Trophoblast cell (in vitro differentiated cells and primary cell): ENCODE measurements at regions not wholly inside any gene's neighbourhood (a gene's known extent, or its start where the extent isn't known, plus 50 kb on each side); places are given as distances from the start of the nearest gene placed in this dataset.
A peak's percentile ranks its signal among the peaks of the same experiment; 100 is the strongest.

ENCODE experiments used
- DNase-seq, 2 donors: peaks; one replicate each; pipeline ENCODE4 v3.0.0-alpha.2; 2016
- H2AFZ ChIP-seq: 2 replicates; pipeline ENCODE4 v1.6.1; 2013; ENCODE audit warnings: low read length, moderate library complexity, mild to moderate bottlenecking; ENCODE audit not compliant: insufficient read depth, poor library complexity
- H2AK5ac ChIP-seq: 2 replicates; pipeline ENCODE4 v1.6.1; 2013; ENCODE audit warnings: mild to moderate bottlenecking, low read length
- H2BK120ac ChIP-seq: 2 replicates; pipeline ENCODE4 v1.6.1; 2013; ENCODE audit warnings: low read length, mild to moderate bottlenecking, moderate library complexity; ENCODE audit not compliant: insufficient read depth, poor library complexity
- H2BK12ac ChIP-seq: 2 replicates; pipeline ENCODE4 v1.6.1; 2013; ENCODE audit warnings: mild to moderate bottlenecking, low read length, moderate library complexity
- H2BK5ac ChIP-seq: 2 replicates; pipeline ENCODE4 v1.6.1; 2013; ENCODE audit warnings: low read length, low read depth, moderate library complexity, mild to moderate bottlenecking; ENCODE audit not compliant: poor library complexity
- H3K14ac ChIP-seq: 2 replicates; pipeline ENCODE4 v1.6.1; 2013; ENCODE audit warnings: mild to moderate bottlenecking, low read length
- H3K18ac ChIP-seq: 2 replicates; pipeline ENCODE4 v1.6.1; 2013; ENCODE audit warnings: mild to moderate bottlenecking, low read length
- H3K23ac ChIP-seq: 2 replicates; pipeline ENCODE4 v1.6.1; 2013; ENCODE audit warnings: low read length
- H3K27ac ChIP-seq: 2 replicates; pipeline ENCODE4 v1.5.1; 2013; ENCODE audit warnings: low read depth, mild to moderate bottlenecking, inconsistent platforms, low read length, moderate library complexity
- H3K27me3 ChIP-seq: 2 replicates; pipeline ENCODE4 v1.6.1; 2013; ENCODE audit warnings: inconsistent platforms, mild to moderate bottlenecking, low read length, moderate library complexity; ENCODE audit not compliant: insufficient read depth
- H3K36me3 ChIP-seq, 2 experiments: 1 replicate in 1 of 2; 2 replicates in 1 of 2; pipeline ENCODE4 v1.6.1; 2013; ENCODE audit warnings: low read length in 2 of 2, mild to moderate bottlenecking in 2 of 2, moderate library complexity in 1 of 2; ENCODE audit not compliant: insufficient read depth in 2 of 2, control insufficient read depth in 1 of 2
- H3K4ac ChIP-seq: 2 replicates; pipeline ENCODE4 v1.6.1; 2013; ENCODE audit warnings: low read depth, mild to moderate bottlenecking, low read length, moderate library complexity
- H3K4me1 ChIP-seq, 2 experiments: 1 replicate in 1 of 2; 2 replicates in 1 of 2; pipeline ENCODE4 v1.6.1; 2013; ENCODE audit warnings: low read length in 2 of 2, mild to moderate bottlenecking in 2 of 2, moderate library complexity in 1 of 2; ENCODE audit not compliant: insufficient read depth in 2 of 2, control insufficient read depth in 1 of 2
- H3K4me2 ChIP-seq: 2 replicates; pipeline ENCODE4 v1.6.1; 2013; ENCODE audit warnings: inconsistent platforms, mild to moderate bottlenecking, low read length, moderate library complexity
- H3K4me3 ChIP-seq: 2 replicates; pipeline ENCODE4 v1.5.1; 2013; ENCODE audit warnings: mild to moderate bottlenecking, low read depth, low read length, inconsistent platforms
- H3K79me1 ChIP-seq: one replicate; pipeline ENCODE4 v1.6.1; 2013; ENCODE audit warnings: low read length
- H3K79me2 ChIP-seq: 2 replicates; pipeline ENCODE4 v1.6.1; 2013; ENCODE audit warnings: low read length, mild to moderate bottlenecking; ENCODE audit not compliant: control insufficient read depth, insufficient read depth, poor library complexity
- H3K9ac ChIP-seq: 2 replicates; pipeline ENCODE4 v1.6.1; 2013; ENCODE audit warnings: mild to moderate bottlenecking, low read length
- H3K9me3 ChIP-seq: 2 replicates; pipeline ENCODE4 v1.6.1; 2013; ENCODE audit warnings: low read depth, mild to moderate bottlenecking, control low read depth, inconsistent platforms, low read length; ENCODE audit not compliant: insufficient read depth
- H4K12ac ChIP-seq: 2 replicates; pipeline ENCODE4 v1.6.1; 2013; ENCODE audit warnings: low read depth, mild to moderate bottlenecking, low read length, moderate library complexity
- H4K8ac ChIP-seq: 2 replicates; pipeline ENCODE4 v1.6.1; 2013; ENCODE audit warnings: low read depth, mild to moderate bottlenecking, low read length, moderate library complexity
- H4K91ac ChIP-seq: one replicate; pipeline ENCODE4 v1.6.1; 2013; ENCODE audit warnings: low read depth, mild to moderate bottlenecking, low read length, moderate library complexity
- WGBS: extraction: QIAGEN DNeasy Blood & Tissue Kit; methylation state at CpG from one replicate; pipeline ENCODE4 v1.1.7; 2013; ENCODE audit warnings: missing lambda C conversion rate; ENCODE audit not compliant: insufficient read length, insufficient coverage; ENCODE audit errors: extremely low coverage; 5-methylcytosine and 5-hydroxymethylcytosine counted together

GRCh38 chr6:140758169-140758877 lies 1374.4 kb upstream of the GJE1 start:
- WGBS: no CpG with 5 or more reads among the region's 3 CpGs

GRCh38 chr6:140752234-140752633 lies 1377.8 kb upstream of the CITED2 start:
- Histone ChIP-seq H4K8ac (no peak overlapping the region), H3K9me3 (peaks cover 4% of the 10 kb centered on the region), H3K79me1 (no peaks in the 10 kb centered on the region), H3K79me2 (no peaks in the 10 kb centered on the region), H3K9ac (no peak overlapping the region), H3K4ac (no peak overlapping the region), H3K36me3 (no peaks in the 10 kb centered on the region), H3K4me3 (no peak overlapping the region), H2BK5ac (no peak overlapping the region), H4K91ac (no peak overlapping the region), H2BK120ac (no peak overlapping the region), H3K23ac (no peak overlapping the region), H3K4me2 (no peak overlapping the region), H3K14ac (no peak overlapping the region), H4K12ac (no peak overlapping the region), H2BK12ac (no peak overlapping the region), H3K27ac (no peak overlapping the region), H2AFZ (no peak overlapping the region), H2AK5ac (no peak overlapping the region), H3K27me3 (no peaks in the 10 kb centered on the region), H3K4me1 (no peaks in the 10 kb centered on the region), H3K18ac (no peak overlapping the region)
- no peak for DNase-seq
- WGBS: no CpG with 5 or more reads among the region's 1 CpG

More at GRCh38 chr6:140758169-140758877, 1374.4 kb upstream of the GJE1 start:
- H3K9ac ChIP-seq: no peak overlapping the region
- peaks cover 0 to 1% of the 10 kb centered on the region in 2 experiments for H3K36me3 ChIP-seq
- H3K4me2 ChIP-seq: no peak overlapping the region
- no peak overlapping the region for H2AK5ac ChIP-seq
- no peak overlapping the region for H4K8ac ChIP-seq
- no peak for DNase-seq
- H3K4me3 ChIP-seq: no peak overlapping the region
- no peak overlapping the region for H3K27ac ChIP-seq
- no peaks in the 10 kb centered on the region for H3K4me1 ChIP-seq
- no peak overlapping the region for H3K14ac ChIP-seq
- no peaks in the 10 kb centered on the region for H3K79me1 ChIP-seq
- H4K12ac ChIP-seq: no peak overlapping the region
- H4K91ac ChIP-seq: no peak overlapping the region
- no peak overlapping the region for H2BK12ac ChIP-seq
- H3K79me2 ChIP-seq: no peaks in the 10 kb centered on the region
- no peak overlapping the region for H2AFZ ChIP-seq
- no peaks in the 10 kb centered on the region for H3K9me3 ChIP-seq
- H3K27me3 ChIP-seq: no peaks in the 10 kb centered on the region
- no peak overlapping the region for H2BK120ac ChIP-seq
- no peak overlapping the region for H2BK5ac ChIP-seq
- H3K23ac ChIP-seq: no peak overlapping the region
- H3K4ac ChIP-seq: no peak overlapping the region
- no peak overlapping the region for H3K18ac ChIP-seq

- Histone ChIP-seq H3K4ac (no peak overlapping the region), H2BK12ac (no peak overlapping the region), H3K79me2 (no peaks in the 10 kb centered on the region), H3K27me3 (no peaks in the 10 kb centered on the region), H3K79me1 (no peaks in the 10 kb centered on the region), H3K4me2 (no peak overlapping the region), H3K23ac (no peak overlapping the region), H3K18ac (no peak overlapping the region), H2AK5ac (no peak overlapping the region), H3K4me3 (no peak overlapping the region), H4K8ac (no peak overlapping the region), H2AFZ (no peak overlapping the region), H4K91ac (no peak overlapping the region), H3K9ac (no peak overlapping the region), H3K9me3 (peaks cover 8% of the 10 kb centered on the region), H2BK5ac (no peak overlapping the region), H4K12ac (no peak overlapping the region), H3K14ac (no peak overlapping the region), H3K36me3 (no peaks in the 10 kb centered on the region), H3K27ac (no peak overlapping the region), H2BK120ac (no peak overlapping the region), H3K4me1 (no peaks in the 10 kb centered on the region)
- no peak for DNase-seq
- no CpG with 5 or more reads among the region's 2 CpGs for WGBS
Measured at GRCh38 chr6:140747114-140747513, 1372.7 kb upstream of the CITED2 start.

- WGBS: no CpG with 5 or more reads among the region's 2 CpGs
- H3K18ac ChIP-seq: no peak overlapping the region
- no peaks in the 10 kb centered on the region for H3K36me3 ChIP-seq
Measured at GRCh38 chr6:140744659-140745320, 1370.3 kb upstream of the CITED2 start.

More at GRCh38 chr6:140744659-140745320, 1370.3 kb upstream of the CITED2 start:
- no peaks in the 10 kb centered on the region for H3K79me1 ChIP-seq
- no peak overlapping the region for H2BK12ac ChIP-seq
- no peak overlapping the region for H3K4me3 ChIP-seq
- H2BK5ac ChIP-seq: no peak overlapping the region
- no peak overlapping the region for H3K4ac ChIP-seq
- H4K91ac ChIP-seq: no peak overlapping the region
- H3K27ac ChIP-seq: no peak overlapping the region
- no peak overlapping the region for H3K4me2 ChIP-seq
- H3K14ac ChIP-seq: no peak overlapping the region
- no peak overlapping the region for H3K23ac ChIP-seq
- peak in 1 of 2 donors; percentile 19 for DNase-seq
- H4K12ac ChIP-seq: no peak overlapping the region
- H2AFZ ChIP-seq: no peak overlapping the region
- H2BK120ac ChIP-seq: no peak overlapping the region
- no peak overlapping the region for H3K9ac ChIP-seq
- no peak overlapping the region for H2AK5ac ChIP-seq
- H4K8ac ChIP-seq: no peak overlapping the region
- no peaks in the 10 kb centered on the region for H3K4me1 ChIP-seq
- H3K79me2 ChIP-seq: no peaks in the 10 kb centered on the region
- H3K9me3 ChIP-seq: peaks cover 8% of the 10 kb centered on the region
- H3K27me3 ChIP-seq: no peaks in the 10 kb centered on the region
